ENCODE measurements at regions not wholly inside any gene's neighbourhood (a gene's known extent, or its start where the extent isn't known, plus 50 kb on each side); places are given as distances from the start of the nearest gene placed in this dataset.

- no peaks in the 10 kb centered on the region for H3K4me1 ChIP-seq (ENCODE audit: control insufficient read depth in 3 of 3, insufficient read depth in 3 of 3, low read length in 3 of 3)
- no peaks in the 10 kb centered on the region for H3K36me3 ChIP-seq (ENCODE audit: control insufficient read depth in 3 of 3, insufficient read depth in 3 of 3, low read length in 3 of 3)
- no peak overlapping the region for H3K9ac ChIP-seq (ENCODE audit: low read depth in 1 of 3, low read length in 3 of 3)
- H3K9me3 ChIP-seq (ENCODE audit: control insufficient read depth in 3 of 3, low read length in 3 of 3) = no peaks in the 10 kb centered on the region
- H3K27ac ChIP-seq (ENCODE audit: low read depth, low read length) = no peak overlapping the region
- H3K27me3 ChIP-seq (ENCODE audit: control insufficient read depth in 3 of 3, insufficient read depth in 3 of 3, low read length in 3 of 3) = peaks cover 0 to 13% (median 0%) of the 10 kb centered on the region in 3 donors
- H3K4me3 ChIP-seq (ENCODE audit: low read length in 3 of 3) = no peak overlapping the region
Observed at GRCh38 chr15:100788418-100789105, 91.1 kb upstream of the ALDH1A3 start.

- no peaks in the 10 kb centered on the region for H3K36me3 ChIP-seq (ENCODE audit: control insufficient read depth in 3 of 3, insufficient read depth in 3 of 3, low read length in 3 of 3)
- no peak overlapping the region for H3K4me3 ChIP-seq (ENCODE audit: low read length in 3 of 3)
- no peak overlapping the region for H3K9ac ChIP-seq (ENCODE audit: low read depth in 1 of 3, low read length in 3 of 3)
- no peaks in the 10 kb centered on the region for H3K4me1 ChIP-seq (ENCODE audit: control insufficient read depth in 3 of 3, insufficient read depth in 3 of 3, low read length in 3 of 3)
- no peaks in the 10 kb centered on the region for H3K9me3 ChIP-seq (ENCODE audit: control insufficient read depth in 3 of 3, low read length in 3 of 3)
- H3K27ac ChIP-seq (ENCODE audit: low read depth, low read length) = no peak overlapping the region
- H3K27me3 ChIP-seq (ENCODE audit: control insufficient read depth in 3 of 3, insufficient read depth in 3 of 3, low read length in 3 of 3) = peaks cover 0 to 13% (median 0%) of the 10 kb centered on the region in 3 donors
Observed at GRCh38 chr15:100790786-100791265, 88.8 kb upstream of the ALDH1A3 start.

- Histone ChIP-seq H3K27ac (ENCODE audit: low read depth, low read length) (no peak overlapping the region), H3K36me3 (ENCODE audit: control insufficient read depth in 3 of 3, insufficient read depth in 3 of 3, low read length in 3 of 3) (no peaks in the 10 kb centered on the region), H3K9me3 (ENCODE audit: control insufficient read depth in 3 of 3, low read length in 3 of 3) (no peaks in the 10 kb centered on the region), H3K4me1 (ENCODE audit: control insufficient read depth in 3 of 3, insufficient read depth in 3 of 3, low read length in 3 of 3) (no peaks in the 10 kb centered on the region), H3K4me3 (ENCODE audit: low read length in 3 of 3) (no peak overlapping the region), H3K9ac (ENCODE audit: low read depth in 1 of 3, low read length in 3 of 3) (no peak overlapping the region), H3K27me3 (ENCODE audit: control insufficient read depth in 3 of 3, insufficient read depth in 3 of 3, low read length in 3 of 3) (no peaks in the 10 kb centered on the region)
Observed at GRCh38 chr15:100794008-100794407, 85.6 kb upstream of the ALDH1A3 start.

GRCh38 chr15:100801256-100801900, 78.3 kb upstream of the ALDH1A3 start:
- Histone ChIP-seq H3K4me3 (ENCODE audit: low read length in 3 of 3) (no peak overlapping the region), H3K9ac (ENCODE audit: low read depth in 1 of 3, low read length in 3 of 3) (no peak overlapping the region), H3K27me3 (ENCODE audit: control insufficient read depth in 3 of 3, insufficient read depth in 3 of 3, low read length in 3 of 3) (peaks cover 0 to 3% (median 0%) of the 10 kb centered on the region in 3 donors), H3K9me3 (ENCODE audit: control insufficient read depth in 3 of 3, low read length in 3 of 3) (peaks cover 4 to 5% (median 5%) of the 10 kb centered on the region in 3 donors), H3K4me1 (ENCODE audit: control insufficient read depth in 3 of 3, insufficient read depth in 3 of 3, low read length in 3 of 3) (no peaks in the 10 kb centered on the region), H3K27ac (ENCODE audit: low read depth, low read length) (no peak overlapping the region), H3K36me3 (ENCODE audit: control insufficient read depth in 3 of 3, insufficient read depth in 3 of 3, low read length in 3 of 3) (no peaks in the 10 kb centered on the region)

GRCh38 chr15:100802421-100803170, 77.0 kb upstream of the ALDH1A3 start:
- Histone ChIP-seq H3K27me3 (ENCODE audit: control insufficient read depth in 3 of 3, insufficient read depth in 3 of 3, low read length in 3 of 3) (peaks cover 0 to 3% (median 0%) of the 10 kb centered on the region in 3 donors), H3K36me3 (ENCODE audit: control insufficient read depth in 3 of 3, insufficient read depth in 3 of 3, low read length in 3 of 3) (no peaks in the 10 kb centered on the region), H3K9me3 (ENCODE audit: control insufficient read depth in 3 of 3, low read length in 3 of 3) (peaks cover 4 to 5% (median 5%) of the 10 kb centered on the region in 3 donors), H3K4me1 (ENCODE audit: control insufficient read depth in 3 of 3, insufficient read depth in 3 of 3, low read length in 3 of 3) (no peaks in the 10 kb centered on the region), H3K27ac (ENCODE audit: low read depth, low read length) (no peak overlapping the region), H3K9ac (ENCODE audit: low read depth in 1 of 3, low read length in 3 of 3) (no peak overlapping the region), H3K4me3 (ENCODE audit: low read length in 3 of 3) (no peak overlapping the region)

- Histone ChIP-seq H3K4me3 (ENCODE audit: low read length in 3 of 3) (no peak overlapping the region), H3K27me3 (ENCODE audit: control insufficient read depth in 3 of 3, insufficient read depth in 3 of 3, low read length in 3 of 3) (peaks cover 0 to 3% (median 0%) of the 10 kb centered on the region in 3 donors), H3K27ac (ENCODE audit: low read depth, low read length) (no peak overlapping the region), H3K4me1 (ENCODE audit: control insufficient read depth in 3 of 3, insufficient read depth in 3 of 3, low read length in 3 of 3) (no peaks in the 10 kb centered on the region), H3K9ac (ENCODE audit: low read depth in 1 of 3, low read length in 3 of 3) (no peak overlapping the region), H3K9me3 (ENCODE audit: control insufficient read depth in 3 of 3, low read length in 3 of 3) (peaks cover 4 to 5% (median 5%) of the 10 kb centered on the region in 3 donors), H3K36me3 (ENCODE audit: control insufficient read depth in 3 of 3, insufficient read depth in 3 of 3, low read length in 3 of 3) (no peaks in the 10 kb centered on the region)
Observed at GRCh38 chr15:100803171-100803440, 76.5 kb upstream of the ALDH1A3 start.

GRCh38 chr15:100806157-100806556, 73.5 kb upstream of the ALDH1A3 start:
- Histone ChIP-seq H3K27ac (ENCODE audit: low read depth, low read length) (no peak overlapping the region), H3K27me3 (ENCODE audit: control insufficient read depth in 3 of 3, insufficient read depth in 3 of 3, low read length in 3 of 3) (peaks cover 0 to 3% (median 0%) of the 10 kb centered on the region in 3 donors), H3K9me3 (ENCODE audit: control insufficient read depth in 3 of 3, low read length in 3 of 3) (peaks cover 0 to 4% (median 0%) of the 10 kb centered on the region in 3 donors), H3K4me1 (ENCODE audit: control insufficient read depth in 3 of 3, insufficient read depth in 3 of 3, low read length in 3 of 3) (no peaks in the 10 kb centered on the region), H3K9ac (ENCODE audit: low read depth in 1 of 3, low read length in 3 of 3) (no peak overlapping the region), H3K36me3 (ENCODE audit: control insufficient read depth in 3 of 3, insufficient read depth in 3 of 3, low read length in 3 of 3) (no peaks in the 10 kb centered on the region), H3K4me3 (ENCODE audit: low read length in 3 of 3) (no peak overlapping the region)

- Histone ChIP-seq H3K4me1 (ENCODE audit: control insufficient read depth in 3 of 3, insufficient read depth in 3 of 3, low read length in 3 of 3) (no peaks in the 10 kb centered on the region), H3K36me3 (ENCODE audit: control insufficient read depth in 3 of 3, insufficient read depth in 3 of 3, low read length in 3 of 3) (no peaks in the 10 kb centered on the region), H3K4me3 (ENCODE audit: low read length in 3 of 3) (no peak overlapping the region), H3K27ac (ENCODE audit: low read depth, low read length) (no peak overlapping the region), H3K27me3 (ENCODE audit: control insufficient read depth in 3 of 3, insufficient read depth in 3 of 3, low read length in 3 of 3) (peaks cover 0 to 3% (median 0%) of the 10 kb centered on the region in 3 donors), H3K9ac (ENCODE audit: low read depth in 1 of 3, low read length in 3 of 3) (no peak overlapping the region), H3K9me3 (ENCODE audit: control insufficient read depth in 3 of 3, low read length in 3 of 3) (peaks cover 0 to 4% (median 0%) of the 10 kb centered on the region in 3 donors)
Observed at GRCh38 chr15:100807028-100807427, 72.6 kb upstream of the ALDH1A3 start.

- Histone ChIP-seq H3K9me3 (ENCODE audit: control insufficient read depth in 3 of 3, low read length in 3 of 3) (peaks cover 0 to 2% (median 0%) of the 10 kb centered on the region in 3 donors), H3K4me3 (ENCODE audit: low read length in 3 of 3) (no peak overlapping the region), H3K27me3 (ENCODE audit: control insufficient read depth in 3 of 3, insufficient read depth in 3 of 3, low read length in 3 of 3) (no peaks in the 10 kb centered on the region), H3K9ac (ENCODE audit: low read depth in 1 of 3, low read length in 3 of 3) (no peak overlapping the region), H3K4me1 (ENCODE audit: control insufficient read depth in 3 of 3, insufficient read depth in 3 of 3, low read length in 3 of 3) (no peaks in the 10 kb centered on the region), H3K36me3 (ENCODE audit: control insufficient read depth in 3 of 3, insufficient read depth in 3 of 3, low read length in 3 of 3) (no peaks in the 10 kb centered on the region), H3K27ac (ENCODE audit: low read depth, low read length) (no peak overlapping the region)
Observed at GRCh38 chr15:100808691-100809090, 70.9 kb upstream of the ALDH1A3 start.

- H3K27me3 ChIP-seq (ENCODE audit: control insufficient read depth in 3 of 3, insufficient read depth in 3 of 3, low read length in 3 of 3) = no peaks in the 10 kb centered on the region
- H3K27ac ChIP-seq (ENCODE audit: low read depth, low read length) = no peak overlapping the region
- peaks cover 0 to 2% (median 0%) of the 10 kb centered on the region in 3 donors for H3K9me3 ChIP-seq (ENCODE audit: control insufficient read depth in 3 of 3, low read length in 3 of 3)
- no peak overlapping the region for H3K4me3 ChIP-seq (ENCODE audit: low read length in 3 of 3)
- no peaks in the 10 kb centered on the region for H3K4me1 ChIP-seq (ENCODE audit: control insufficient read depth in 3 of 3, insufficient read depth in 3 of 3, low read length in 3 of 3)
- H3K9ac ChIP-seq (ENCODE audit: low read depth in 1 of 3, low read length in 3 of 3) = no peak overlapping the region
- H3K36me3 ChIP-seq (ENCODE audit: control insufficient read depth in 3 of 3, insufficient read depth in 3 of 3, low read length in 3 of 3) = no peaks in the 10 kb centered on the region
Observed at GRCh38 chr15:100809151-100809550, 70.5 kb upstream of the ALDH1A3 start.
